Duodenal mucosa (tissue), 2 donors: ENCODE measurements at regions not wholly inside any gene's neighbourhood (a gene's known extent, or its start where the extent isn't known, plus 50 kb on each side); places are given as distances from the start of the nearest gene placed in this dataset.

Experiments
- H3K27ac ChIP-seq: one replicate; pipeline ENCODE4 v1.7.0; 2013; ENCODE audit warnings: low read depth, low read length
- H3K27me3 ChIP-seq, 2 donors: one replicate each; pipeline ENCODE4 v1.7.0; 2013; ENCODE audit warnings: low read length in 2 of 2, control low read depth in 1 of 2; ENCODE audit not compliant: insufficient read depth in 2 of 2, control insufficient read depth in 1 of 2
- H3K36me3 ChIP-seq, 2 donors: one replicate each; pipeline ENCODE4 v1.7.0; 2013; ENCODE audit warnings: low read length in 2 of 2, control low read depth in 1 of 2; ENCODE audit not compliant: insufficient read depth in 2 of 2, control insufficient read depth in 1 of 2
- H3K4me1 ChIP-seq, 2 donors: one replicate each; pipeline ENCODE4 v1.7.0; 2013; ENCODE audit warnings: low read length in 2 of 2, control low read depth in 1 of 2; ENCODE audit not compliant: insufficient read depth in 2 of 2, control insufficient read depth in 1 of 2
- H3K4me3 ChIP-seq, 2 donors: one replicate each; pipeline ENCODE4 v1.7.0; 2013; ENCODE audit warnings: low read length in 2 of 2, low read depth in 1 of 2
- H3K9ac ChIP-seq, 2 donors: one replicate each; pipeline ENCODE4 v1.7.0; 2013; ENCODE audit warnings: low read length in 2 of 2, low read depth in 1 of 2
- H3K9me3 ChIP-seq, 2 donors: one replicate each; pipeline ENCODE4 v1.7.0; 2013; ENCODE audit warnings: low read length in 2 of 2, control low read depth in 1 of 2; ENCODE audit not compliant: control insufficient read depth in 1 of 2

GRCh38 chrX:42725196-42725595, 52.8 kb downstream of the PPP1R2C start:
- no peaks in the 10 kb centered on the region for H3K36me3 ChIP-seq

GRCh38 chrX:42720209-42720608, 57.8 kb downstream of the PPP1R2C start:
- Histone ChIP-seq H3K27me3 (no peaks in the 10 kb centered on the region), H3K4me1 (no peaks in the 10 kb centered on the region), H3K36me3 (no peaks in the 10 kb centered on the region), H3K9ac (no peak overlapping the region), H3K9me3 (no peaks in the 10 kb centered on the region), H3K27ac (no peak overlapping the region), H3K4me3 (no peak overlapping the region)

More at GRCh38 chrX:42725196-42725595, 52.8 kb downstream of the PPP1R2C start:
- Histone ChIP-seq H3K4me3 (no peak overlapping the region), H3K4me1 (no peaks in the 10 kb centered on the region), H3K9ac (no peak overlapping the region), H3K27ac (no peak overlapping the region), H3K27me3 (no peaks in the 10 kb centered on the region), H3K9me3 (no peaks in the 10 kb centered on the region)

GRCh38 chrX:42715701-42716262, 62.2 kb downstream of the PPP1R2C start:
- H3K27ac ChIP-seq: no peak overlapping the region
- no peaks in the 10 kb centered on the region for H3K36me3 ChIP-seq
- H3K27me3 ChIP-seq: no peaks in the 10 kb centered on the region
- H3K4me3 ChIP-seq: no peak overlapping the region
- H3K4me1 ChIP-seq: no peaks in the 10 kb centered on the region
- H3K9ac ChIP-seq: no peak overlapping the region
- no peaks in the 10 kb centered on the region for H3K9me3 ChIP-seq

- H3K4me1 ChIP-seq: no peaks in the 10 kb centered on the region
- no peaks in the 10 kb centered on the region for H3K27me3 ChIP-seq
- H3K36me3 ChIP-seq: no peaks in the 10 kb centered on the region
- H3K9ac ChIP-seq: no peak overlapping the region
- no peak overlapping the region for H3K4me3 ChIP-seq
- no peak overlapping the region for H3K27ac ChIP-seq
- H3K9me3 ChIP-seq: no peaks in the 10 kb centered on the region
Observed at GRCh38 chrX:42714981-42715700, 62.8 kb downstream of the PPP1R2C start.

- Histone ChIP-seq H3K36me3 (no peaks in the 10 kb centered on the region), H3K27ac (no peak overlapping the region), H3K9me3 (no peaks in the 10 kb centered on the region), H3K27me3 (no peaks in the 10 kb centered on the region), H3K4me3 (no peak overlapping the region), H3K4me1 (no peaks in the 10 kb centered on the region), H3K9ac (no peak overlapping the region)
Observed at GRCh38 chrX:42710452-42710851, 67.5 kb downstream of the PPP1R2C start.

GRCh38 chrX:42708222-42708621, 69.7 kb downstream of the PPP1R2C start:
- no peaks in the 10 kb centered on the region for H3K9me3 ChIP-seq
- no peak overlapping the region for H3K27ac ChIP-seq
- H3K4me3 ChIP-seq: no peak overlapping the region
- H3K4me1 ChIP-seq: no peaks in the 10 kb centered on the region
- H3K27me3 ChIP-seq: no peaks in the 10 kb centered on the region
- H3K36me3 ChIP-seq: no peaks in the 10 kb centered on the region
- no peak overlapping the region for H3K9ac ChIP-seq

- Histone ChIP-seq H3K4me1 (no peaks in the 10 kb centered on the region), H3K36me3 (no peaks in the 10 kb centered on the region), H3K4me3 (no peak overlapping the region), H3K27ac (no peak overlapping the region), H3K27me3 (no peaks in the 10 kb centered on the region), H3K9me3 (no peaks in the 10 kb centered on the region), H3K9ac (no peak overlapping the region)
Observed at GRCh38 chrX:42707742-42708141, 70.2 kb downstream of the PPP1R2C start.

GRCh38 chrX:42704454-42704853, 73.5 kb downstream of the PPP1R2C start:
- Histone ChIP-seq H3K9ac (no peak overlapping the region), H3K9me3 (no peaks in the 10 kb centered on the region), H3K4me1 (no peaks in the 10 kb centered on the region), H3K27me3 (no peaks in the 10 kb centered on the region), H3K36me3 (no peaks in the 10 kb centered on the region), H3K4me3 (no peak overlapping the region), H3K27ac (no peak overlapping the region)

GRCh38 chrX:42697544-42697943, 80.4 kb downstream of the PPP1R2C start:
- Histone ChIP-seq H3K27me3 (no peaks in the 10 kb centered on the region), H3K9ac (no peak overlapping the region), H3K4me1 (no peaks in the 10 kb centered on the region), H3K4me3 (peak overlapping the region; percentile 10 to 29), H3K9me3 (no peaks in the 10 kb centered on the region), H3K27ac (no peak overlapping the region), H3K36me3 (no peaks in the 10 kb centered on the region)

GRCh38 chrX:42696536-42697124, 81.3 kb downstream of the PPP1R2C start:
- Histone ChIP-seq H3K36me3 (no peaks in the 10 kb centered on the region), H3K4me3 (no peak overlapping the region), H3K4me1 (no peaks in the 10 kb centered on the region), H3K27me3 (no peaks in the 10 kb centered on the region), H3K9me3 (no peaks in the 10 kb centered on the region), H3K9ac (no peak overlapping the region), H3K27ac (no peak overlapping the region)
